Breast epithelium (tissue), 3 donors: ENCODE measurements at regions not wholly inside any gene's neighbourhood (a gene's known extent, or its start where the extent isn't known, plus 50 kb on each side); places are given as distances from the start of the nearest gene placed in this dataset.

Experiments used
- CTCF ChIP-seq, 3 donors: fragments of 450-650 bp; IDR thresholded peaks; one replicate each; pipeline ENCODE4 v1.5.1; 2016 to 2017; ENCODE audit warnings: antibody characterized with exemption in 3 of 3, mild to moderate bottlenecking in 3 of 3, moderate library complexity in 3 of 3
- POLR2A ChIP-seq: fragments of 450-650 bp; IDR thresholded peaks from one replicate; pipeline ENCODE4 v1.6.1; 2016; ENCODE audit warnings: antibody characterized with exemption, mild to moderate bottlenecking, moderate library complexity
- POLR2AphosphoS5 ChIP-seq, 3 donors: sonication (generic); formaldehyde crosslinking; IDR thresholded peaks; one replicate each; pipeline ENCODE4 v1.6.1; 2017; ENCODE audit warnings: antibody characterized with exemption in 3 of 3

- TF ChIP-seq CTCF (IDR thresholded peaks at IDR 0.05) (no peak), POLR2A (no peak), POLR2AphosphoS5 (IDR thresholded peaks at IDR 0.05) (no peak)
Measured at GRCh38 chr1:232568906-232569553, 60.9 kb downstream of the SIPA1L2 start.
